RWPE1 (cell line): ENCODE measurements at regions not wholly inside any gene's neighbourhood (a gene's known extent, or its start where the extent isn't known, plus 50 kb on each side); places are given as distances from the start of the nearest gene placed in this dataset.
"Not testable (repeated sequence)": the region's sequence is repeated elsewhere in the genome, so short reads cannot be mapped to it uniquely, and the experiment has no call there.

Experiments
- CTCF ChIA-PET: fragments of 350-600 bp; sonication (Branson Sonifier 250); formaldehyde crosslinking; extraction: SDS; loops from one replicate; lab custom pipeline; 2021; lab: Yijun Ruan, JAX
- POLR2A ChIA-PET: fragments of 400-600 bp; formaldehyde crosslinking; extraction: SDS; loops from one replicate; lab custom pipeline; 2020; ENCODE audit warnings: antibody characterized with exemption; ENCODE audit not compliant: low non-redundant PET; lab: Yijun Ruan, JAX
- DNase-seq: peaks from one replicate; pipeline ENCODE4 v3.0.0; 2012; ENCODE audit warnings: low spot score
- H3K27ac ChIP-seq: fragments of 450-650 bp; 2 replicates; pipeline ENCODE4 v1.5.1; 2017
- CTCF ChIP-seq: fragments of 450-650 bp; conservative IDR thresholded peaks from 2 replicates; pipeline ENCODE4 v1.5.1; 2017; ENCODE audit warnings: low read depth, mild to moderate bottlenecking

GRCh38 chr10:109809954-109810353 lies 113.4 kb downstream of the XPNPEP1 start:
- POLR2A ChIA-PET, DNase-seq, H3K27ac ChIP-seq: not testable (repeated sequence)
- CTCF ChIA-PET: interaction anchor here (0.7 kb wide), 1 partner anchor 129 kb away, joined by 3 read pairs; no protein-coding TSS in a partner anchor

- POLR2A ChIA-PET, CTCF ChIA-PET, DNase-seq, H3K27ac ChIP-seq: not testable (repeated sequence)
Observed at GRCh38 chr10:109801191-109801590, 122.1 kb downstream of the XPNPEP1 start.

- TF ChIP-seq CTCF: no peak
- CTCF ChIA-PET: no interaction called here
- DNase-seq: no peak
- H3K27ac ChIP-seq: no peak overlapping the region
- POLR2A ChIA-PET: no interaction called here
Observed at GRCh38 chr10:109790647-109791046, 132.7 kb downstream of the XPNPEP1 start.

DNA sequence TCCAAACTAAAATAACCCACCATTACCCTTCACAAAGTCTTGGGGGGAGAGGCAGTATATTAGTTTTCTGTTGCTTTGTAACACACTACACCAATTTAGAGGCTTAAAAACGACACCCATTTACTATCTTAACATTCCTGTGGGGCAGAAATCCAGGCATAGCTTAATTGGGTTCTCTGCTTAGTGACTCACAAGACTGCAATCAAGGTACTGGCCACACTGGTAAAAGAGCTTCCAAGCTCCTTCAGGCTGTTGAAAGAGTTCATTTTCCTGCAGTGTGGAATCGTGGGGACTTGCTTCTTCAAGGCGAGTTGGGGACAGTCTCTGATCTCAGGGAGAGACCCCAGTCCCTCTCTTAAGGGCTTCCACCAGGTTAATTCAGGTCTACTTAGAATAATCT lies 139.1 kb downstream of the XPNPEP1 start:
- no peak for TF ChIP-seq CTCF
- no peak for DNase-seq
- no peak overlapping the region for H3K27ac ChIP-seq
- POLR2A ChIA-PET: no interaction called here
- CTCF ChIA-PET: interaction anchor here (0.6 kb wide), 1 partner anchor 124 kb away, joined by 3 read pairs; no protein-coding TSS in a partner anchor

DNA sequence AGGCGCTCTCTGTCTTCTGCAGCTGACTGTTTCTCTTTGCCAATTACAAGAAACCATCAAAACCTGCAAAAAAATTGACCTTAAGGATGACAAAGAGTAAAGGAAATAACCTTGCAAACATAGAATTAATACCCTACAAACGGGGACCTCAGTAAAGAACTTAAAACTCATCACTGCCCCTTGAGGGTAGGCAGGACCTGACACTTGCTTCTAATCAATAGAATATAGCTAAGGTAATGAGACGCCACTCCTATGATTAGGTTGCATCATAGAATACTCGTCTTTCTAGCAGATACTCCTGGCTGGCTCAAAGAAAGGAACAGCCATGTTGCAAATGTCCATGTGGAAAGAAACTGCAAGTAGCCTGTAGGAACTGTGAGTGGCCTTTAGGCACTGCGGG lies 140.0 kb downstream of the XPNPEP1 start:
- ChIA-PET POLR2A (no interaction called here), CTCF (no interaction called here)
- DNase-seq: no peak
- H3K27ac ChIP-seq: no peak overlapping the region
- TF ChIP-seq CTCF: no peak

DNA sequence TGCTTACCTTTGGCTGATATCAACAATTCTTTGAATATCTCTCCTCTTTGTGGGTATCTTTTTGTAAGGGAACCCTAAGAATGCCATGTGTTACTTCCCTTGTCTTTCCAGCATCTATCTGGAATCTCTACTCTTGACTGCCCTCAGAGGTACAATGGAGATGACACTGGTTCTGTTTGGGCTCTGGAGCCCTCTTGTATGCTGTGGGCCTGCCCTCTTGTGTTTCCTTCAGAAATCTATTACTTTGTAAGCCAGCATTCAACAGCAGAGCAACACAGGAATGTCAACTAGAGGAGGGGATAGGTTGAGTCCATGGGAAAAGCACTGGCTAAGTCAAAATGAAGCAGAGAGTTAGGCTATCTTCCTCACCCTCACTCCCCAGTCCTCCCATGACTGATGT lies 142.3 kb downstream of the XPNPEP1 start:
- H3K27ac ChIP-seq: no peak overlapping the region

DNA sequence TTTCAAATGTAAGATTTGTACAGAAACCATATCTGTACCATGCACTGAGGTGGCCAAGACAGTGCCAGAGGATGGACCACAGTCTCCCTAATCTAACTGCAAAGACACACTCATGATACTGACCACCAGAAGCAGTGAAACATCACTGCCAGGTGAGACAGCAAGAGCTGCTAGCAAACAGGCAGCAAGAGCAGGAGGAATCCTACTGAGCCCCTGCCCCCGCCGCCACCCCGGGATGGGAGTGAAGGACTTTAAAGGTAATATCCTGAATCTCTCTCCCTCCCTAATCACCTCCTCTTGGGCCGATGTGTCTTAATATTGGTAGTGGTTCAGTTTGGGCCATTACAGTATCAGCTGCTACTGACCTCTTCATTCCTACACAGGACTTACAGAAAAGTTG lies 144.3 kb downstream of the XPNPEP1 start:
- TF ChIP-seq CTCF: no peak
- ChIA-PET CTCF (no interaction called here), POLR2A (no interaction called here)
- H3K27ac ChIP-seq: no peak overlapping the region
- DNase-seq: no peak

More for the DNA sequence above, 142.3 kb downstream of the XPNPEP1 start:
- POLR2A ChIA-PET: no interaction called here
- no peak for DNase-seq
- no peak for TF ChIP-seq CTCF
- CTCF ChIA-PET: no interaction called here

DNA sequence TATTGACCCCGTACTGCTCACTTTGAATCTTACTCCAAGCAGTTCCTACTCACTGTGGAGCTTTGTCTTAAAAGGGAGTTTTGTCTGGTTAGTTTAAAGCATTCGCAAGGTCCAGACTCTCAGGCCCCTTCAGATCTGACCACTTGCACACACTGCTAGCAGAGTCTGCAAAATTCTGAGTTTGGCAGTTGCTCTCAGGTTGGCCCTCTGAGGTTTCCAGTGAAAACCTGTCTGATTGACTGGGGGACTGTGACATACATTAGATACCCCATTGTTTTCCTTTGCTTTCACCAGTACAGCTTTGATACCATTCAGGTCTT lies 149.2 kb downstream of the XPNPEP1 start:
- ChIA-PET CTCF (interaction anchor here (0.6 to 1.0 kb wide), 2 partner anchors 13 to 529 kb away, joined by 3 to 6 read pairs; no protein-coding TSS in a partner anchor), POLR2A (no interaction called here)
- DNase-seq: no peak
- H3K27ac ChIP-seq: no peak overlapping the region
- TF ChIP-seq CTCF: no peak
